KBM-7 (cell line): ENCODE measurements at regions not wholly inside any gene's neighbourhood (a gene's known extent, or its start where the extent isn't known, plus 50 kb on each side); places are given as distances from the start of the nearest gene placed in this dataset.

ENCODE experiments used
- DNase-seq: peaks from one replicate; pipeline ENCODE4 v3.0.0-alpha.2; 2015
- in situ Hi-C: fragments of 300-500 bp; cut with MboI; formaldehyde crosslinking; loops from 2 replicates; pipeline ENCODE4 v1.14.3; 2020; ENCODE audit warnings: low sequenced_read_pairs, low pct_unique_long_range_greater_than_20kb, mixed read lengths

GRCh38 chr1:9179463-9180110 is 50.7 kb upstream of the GPR157 start:
- DNase-seq = no peak
- in situ Hi-C loops = no loop called here

- in situ Hi-C loops = no loop called here
- DNase-seq = no peak
Observed at GRCh38 chr1:9180111-9180819, 51.4 kb upstream of the GPR157 start.

- in situ Hi-C loops = no loop called here
- DNase-seq = peak; percentile 56
Observed at GRCh38 chr1:9181176-9181906, 52.4 kb upstream of the GPR157 start.

GRCh38 chr1:9181990-9182783 is 52.4 kb upstream of the H6PD start:
- DNase-seq = no peak
- in situ Hi-C loops = no loop called here

- no peak for DNase-seq
- in situ Hi-C loops = no loop called here
Observed at GRCh38 chr1:9182784-9183257, 51.8 kb upstream of the H6PD start.

GRCh38 chr1:9183441-9183840 is 51.1 kb upstream of the H6PD start:
- in situ Hi-C loops = no loop called here

GRCh38 chr1:9183898-9184297 is 50.7 kb upstream of the H6PD start:
- DNase-seq = no peak
- in situ Hi-C loops = no loop called here

More at GRCh38 chr1:9183441-9183840, 51.1 kb upstream of the H6PD start:
- no peak for DNase-seq

- in situ Hi-C loops = no loop called here
- DNase-seq = no peak
Observed at GRCh38 chr1:9184749-9185148, 49.8 kb upstream of the H6PD start.
